Osteoblast (primary cell): ENCODE measurements at regions not wholly inside any gene's neighbourhood (a gene's known extent, or its start where the extent isn't known, plus 50 kb on each side); places are given as distances from the start of the nearest gene placed in this dataset.

Source experiments
- DNase-seq: peaks from one replicate; pipeline ENCODE4 v3.0.0; 2011; ENCODE audit warnings: low spot score, mixed read lengths; ENCODE audit not compliant: insufficient read length; ENCODE audit errors: missing footprints
- H2AFZ ChIP-seq: 2 replicates; pipeline ENCODE4 v1.6.0; 2011; ENCODE audit warnings: mild to moderate bottlenecking, low read length
- H3K27ac ChIP-seq: 2 replicates; pipeline ENCODE4 v1.5.1; 2011; ENCODE audit warnings: mild to moderate bottlenecking, low read depth, low read length, moderate library complexity
- H3K27me3 ChIP-seq: 2 replicates; pipeline ENCODE4 v1.6.0; 2012; ENCODE audit warnings: mild to moderate bottlenecking, control low read depth, inconsistent platforms, low read length, moderate library complexity; ENCODE audit not compliant: insufficient read depth
- H3K36me3 ChIP-seq: 2 replicates; pipeline ENCODE4 v1.5.1; 2011; ENCODE audit warnings: mild to moderate bottlenecking, low read length, control low read depth, moderate library complexity; ENCODE audit not compliant: insufficient read depth
- H3K4me1 ChIP-seq: 2 replicates; pipeline ENCODE4 v1.5.1; 2011; ENCODE audit warnings: mild to moderate bottlenecking, low read length, control low read depth, moderate library complexity; ENCODE audit not compliant: insufficient read depth
- H3K4me2 ChIP-seq: 2 replicates; pipeline ENCODE4 v1.6.0; 2011; ENCODE audit warnings: mild to moderate bottlenecking, low read length; ENCODE audit not compliant: insufficient read depth
- H3K4me3 ChIP-seq: fragments of 200-600 bp; sonication (generic); 3 replicates; pipeline ENCODE4 v1.5.1; 2012; ENCODE audit warnings: mild to moderate bottlenecking, low read length, inconsistent platforms; ENCODE audit not compliant: insufficient read depth
- H3K79me2 ChIP-seq: 2 replicates; pipeline ENCODE4 v1.6.0; 2012; ENCODE audit warnings: mild to moderate bottlenecking, low read length, control low read depth, inconsistent platforms; ENCODE audit not compliant: insufficient read depth
- H3K9me3 ChIP-seq: 2 replicates; pipeline ENCODE4 v1.5.1; 2011; ENCODE audit warnings: low read depth, low read length, control low read depth
- H4K20me1 ChIP-seq: 2 replicates; pipeline ENCODE4 v1.6.0; 2012; ENCODE audit warnings: mild to moderate bottlenecking, low read length, control low read depth; ENCODE audit not compliant: insufficient read depth
- TF ChIP-seq, protein P1 (sequence below): IDR thresholded peaks from 2 replicates; pipeline ENCODE4 v1.5.1; 2011; ENCODE audit warnings: mild to moderate bottlenecking, low read depth, low read length, moderate library complexity; ENCODE audit errors: extremely low read depth

DNA sequence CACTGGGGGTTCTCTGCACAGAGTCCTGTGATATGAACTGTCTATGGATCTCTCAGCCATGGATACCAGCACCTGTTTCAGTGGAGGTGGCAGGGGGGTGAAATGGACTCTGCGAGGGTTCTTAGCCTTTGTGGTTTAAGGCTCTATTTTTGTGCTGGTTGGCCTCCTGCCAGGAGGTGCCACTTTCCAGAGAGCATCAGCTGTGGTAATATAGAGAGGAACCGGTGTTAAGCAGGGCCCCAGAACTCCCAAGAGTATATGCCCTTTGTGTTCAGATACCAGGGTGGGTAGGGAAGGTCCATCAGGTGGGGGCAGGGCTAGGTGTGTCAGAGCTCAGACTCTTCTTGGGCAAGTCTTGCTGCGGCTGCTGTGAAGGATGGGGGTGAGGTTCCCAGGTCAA, 330.0 kb upstream of the PLD5 start:
- H4K20me1 ChIP-seq = no peaks in the 10 kb centered on the region
- H3K4me3 ChIP-seq = no peak overlapping the region
- no peak overlapping the region for H3K4me2 ChIP-seq
- H3K9me3 ChIP-seq = no peaks in the 10 kb centered on the region
- TF ChIP-seq, protein P1, sequence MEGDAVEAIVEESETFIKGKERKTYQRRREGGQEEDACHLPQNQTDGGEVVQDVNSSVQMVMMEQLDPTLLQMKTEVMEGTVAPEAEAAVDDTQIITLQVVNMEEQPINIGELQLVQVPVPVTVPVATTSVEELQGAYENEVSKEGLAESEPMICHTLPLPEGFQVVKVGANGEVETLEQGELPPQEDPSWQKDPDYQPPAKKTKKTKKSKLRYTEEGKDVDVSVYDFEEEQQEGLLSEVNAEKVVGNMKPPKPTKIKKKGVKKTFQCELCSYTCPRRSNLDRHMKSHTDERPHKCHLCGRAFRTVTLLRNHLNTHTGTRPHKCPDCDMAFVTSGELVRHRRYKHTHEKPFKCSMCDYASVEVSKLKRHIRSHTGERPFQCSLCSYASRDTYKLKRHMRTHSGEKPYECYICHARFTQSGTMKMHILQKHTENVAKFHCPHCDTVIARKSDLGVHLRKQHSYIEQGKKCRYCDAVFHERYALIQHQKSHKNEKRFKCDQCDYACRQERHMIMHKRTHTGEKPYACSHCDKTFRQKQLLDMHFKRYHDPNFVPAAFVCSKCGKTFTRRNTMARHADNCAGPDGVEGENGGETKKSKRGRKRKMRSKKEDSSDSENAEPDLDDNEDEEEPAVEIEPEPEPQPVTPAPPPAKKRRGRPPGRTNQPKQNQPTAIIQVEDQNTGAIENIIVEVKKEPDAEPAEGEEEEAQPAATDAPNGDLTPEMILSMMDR = no peak
- no peaks in the 10 kb centered on the region for H3K79me2 ChIP-seq
- H3K36me3 ChIP-seq = no peaks in the 10 kb centered on the region
- no peak for DNase-seq
- no peaks in the 10 kb centered on the region for H3K27me3 ChIP-seq
- H3K4me1 ChIP-seq = no peaks in the 10 kb centered on the region
- no peak overlapping the region for H3K27ac ChIP-seq
- no peak overlapping the region for H2AFZ ChIP-seq

DNA sequence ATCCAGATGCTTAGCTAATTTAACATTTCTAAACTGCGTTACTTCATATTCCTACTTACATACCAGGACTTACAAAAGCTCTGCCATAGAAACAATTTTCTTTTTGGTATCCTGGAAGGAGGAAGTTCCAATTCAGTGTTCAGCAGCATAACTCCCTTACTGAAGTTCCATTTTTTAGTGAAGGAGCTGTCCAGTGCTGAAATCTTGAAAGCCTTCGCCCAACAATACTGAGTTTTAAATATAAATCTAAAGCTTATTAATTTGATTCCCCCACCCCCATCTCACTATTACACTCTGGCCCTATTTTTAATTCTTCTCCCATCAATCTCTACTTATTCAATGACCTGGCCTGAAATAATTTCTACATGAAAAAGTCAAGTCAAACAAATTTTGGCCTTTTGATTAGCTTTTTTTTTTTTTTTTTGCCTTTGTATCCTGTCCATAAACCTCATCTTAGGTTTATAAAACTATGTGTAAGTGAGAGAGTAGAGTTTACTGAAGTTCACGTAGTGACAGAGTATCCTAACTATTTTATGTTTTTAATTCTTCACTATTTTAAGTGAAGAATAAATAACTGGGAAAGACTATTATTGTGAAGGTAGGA, 323.0 kb upstream of the PLD5 start:
- TF ChIP-seq, protein P1 = no peak
- no peaks in the 10 kb centered on the region for H4K20me1 ChIP-seq
- no peak for DNase-seq

DNA sequence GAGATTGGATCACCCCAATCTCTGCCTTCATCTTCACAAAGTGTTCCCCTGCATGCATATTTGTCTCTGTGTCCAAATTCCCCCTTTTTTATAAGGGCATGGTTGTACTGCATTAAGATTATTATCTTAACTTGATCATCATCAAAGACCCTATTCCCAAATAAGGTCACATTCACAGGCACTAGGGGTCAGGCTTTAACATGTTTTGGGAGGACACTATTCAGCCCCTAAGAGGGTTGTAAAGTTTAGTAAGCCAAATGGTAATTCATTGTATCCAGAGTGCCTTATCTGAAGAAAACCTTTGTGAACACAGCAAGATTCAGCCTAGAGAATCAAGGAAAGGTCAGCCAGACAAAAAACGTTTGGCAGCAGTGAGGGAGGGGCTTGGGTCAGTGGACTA, 317.6 kb upstream of the PLD5 start:
- no peaks in the 10 kb centered on the region for H3K27me3 ChIP-seq
- TF ChIP-seq, protein P1 = no peak
- no peak overlapping the region for H3K4me2 ChIP-seq
- DNase-seq = no peak
- no peaks in the 10 kb centered on the region for H3K36me3 ChIP-seq
- no peaks in the 10 kb centered on the region for H3K9me3 ChIP-seq
- no peaks in the 10 kb centered on the region for H3K79me2 ChIP-seq
- H3K27ac ChIP-seq = no peak overlapping the region
- no peak overlapping the region for H2AFZ ChIP-seq
- H3K4me1 ChIP-seq = no peaks in the 10 kb centered on the region
- no peak overlapping the region for H3K4me3 ChIP-seq
- no peaks in the 10 kb centered on the region for H4K20me1 ChIP-seq

More for the DNA sequence above, 323.0 kb upstream of the PLD5 start:
- Histone ChIP-seq H3K4me3 (no peak overlapping the region), H3K79me2 (no peaks in the 10 kb centered on the region), H2AFZ (no peak overlapping the region), H3K4me2 (no peak overlapping the region), H3K9me3 (no peaks in the 10 kb centered on the region), H3K36me3 (no peaks in the 10 kb centered on the region), H3K27me3 (no peaks in the 10 kb centered on the region), H3K4me1 (no peaks in the 10 kb centered on the region), H3K27ac (no peak overlapping the region)

DNA sequence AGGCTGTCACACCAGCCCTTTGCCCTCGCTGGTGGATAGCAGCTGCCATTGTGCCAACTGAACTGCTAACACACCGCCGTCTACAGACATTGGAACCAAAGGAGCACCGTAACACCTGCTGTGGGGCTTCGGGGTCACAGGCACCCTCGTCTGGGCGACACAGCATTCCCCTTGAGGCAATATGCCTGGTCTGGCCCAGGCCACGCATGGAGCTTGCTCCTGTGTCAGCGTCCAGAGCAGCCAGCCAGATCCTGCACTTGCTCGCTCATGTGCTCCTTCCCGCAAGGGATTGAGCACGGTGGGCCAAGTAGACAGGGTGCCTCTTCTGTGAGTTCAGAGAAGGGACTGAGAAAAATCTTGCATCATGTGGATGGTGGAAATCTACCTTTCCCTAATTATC, 314.6 kb upstream of the PLD5 start:
- no peak overlapping the region for H3K27ac ChIP-seq
- TF ChIP-seq, protein P1 = no peak
- H2AFZ ChIP-seq = no peak overlapping the region
- no peaks in the 10 kb centered on the region for H3K79me2 ChIP-seq
- no peak overlapping the region for H3K4me3 ChIP-seq
- no peaks in the 10 kb centered on the region for H3K36me3 ChIP-seq
- H3K9me3 ChIP-seq = no peaks in the 10 kb centered on the region
- H4K20me1 ChIP-seq = no peaks in the 10 kb centered on the region
- H3K4me1 ChIP-seq = no peaks in the 10 kb centered on the region
- DNase-seq = no peak
- no peaks in the 10 kb centered on the region for H3K27me3 ChIP-seq
- no peak overlapping the region for H3K4me2 ChIP-seq
